GM10266 (cell line): ENCODE measurements at regions not wholly inside any gene's neighbourhood (a gene's known extent, or its start where the extent isn't known, plus 50 kb on each side); places are given as distances from the start of the nearest gene placed in this dataset.

Experiments
- DNase-seq: peaks from one replicate; pipeline ENCODE4 v3.0.0; 2012; ENCODE audit errors: extremely low spot score
- CTCF ChIP-seq: IDR thresholded peaks from 2 replicates; pipeline ENCODE4 v1.5.1; 2012; ENCODE audit warnings: mild to moderate bottlenecking, low read depth; ENCODE audit not compliant: control insufficient read depth, insufficient read depth; ENCODE audit errors: missing control alignments

- TF ChIP-seq CTCF = no peak
- DNase-seq = no peak
Observed at GRCh38 chr3:110074095-110074494, 736.7 kb upstream of the DPPA4 start.

- no peak for TF ChIP-seq CTCF
- no peak for DNase-seq
Observed at GRCh38 chr3:110077093-110077492, 739.7 kb upstream of the DPPA4 start.

GRCh38 chr3:110093411-110093810 lies 756.1 kb upstream of the DPPA4 start:
- TF ChIP-seq CTCF = no peak
- DNase-seq = no peak

DNA sequence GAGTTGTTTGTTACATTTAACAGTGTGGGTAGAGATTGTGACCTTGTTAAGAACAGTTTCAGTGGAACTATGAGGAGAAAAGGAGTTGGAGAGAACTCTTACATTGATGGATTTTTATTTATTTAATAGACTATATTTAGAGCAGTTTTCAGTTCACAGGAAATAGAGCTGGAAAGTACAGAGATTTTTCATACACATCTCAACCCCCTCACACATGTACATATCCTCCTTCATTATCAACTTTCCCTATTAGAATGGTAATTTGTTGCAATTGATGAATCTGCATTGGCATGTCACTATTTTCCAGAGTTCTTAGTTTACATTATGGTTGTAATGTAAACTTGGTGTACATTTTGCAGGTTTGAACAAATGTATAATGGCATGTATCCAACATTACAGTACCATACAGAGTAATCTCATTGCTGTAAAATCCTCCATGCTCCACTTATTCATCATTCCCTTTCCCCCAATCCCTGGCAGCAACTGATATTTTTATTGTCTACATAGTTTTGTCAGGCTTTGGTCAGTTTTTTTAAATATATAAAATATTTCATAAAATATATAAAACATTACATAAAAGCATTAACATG lies 756.6 kb upstream of the DPPA4 start:
- DNase-seq = no peak
- TF ChIP-seq CTCF = no peak

DNA sequence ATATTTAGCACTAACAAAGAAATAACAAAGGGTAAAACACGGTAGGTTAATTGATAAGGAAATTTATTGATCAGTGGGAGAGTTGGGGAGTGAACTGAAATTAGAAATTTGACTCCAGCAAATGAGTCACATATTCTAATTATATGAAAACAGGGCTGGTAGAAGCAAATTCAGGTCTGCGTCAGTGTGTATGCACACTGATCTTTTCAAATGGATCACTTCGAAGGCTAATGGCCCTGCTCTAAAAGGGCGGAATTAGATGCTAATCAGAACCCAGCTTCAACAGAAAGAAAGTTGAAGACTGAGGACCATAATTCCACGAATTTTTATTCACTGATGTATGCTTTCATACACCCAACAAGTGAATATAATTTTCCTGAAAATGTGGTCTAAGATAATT lies 762.4 kb upstream of the DPPA4 start:
- no peak for TF ChIP-seq CTCF
- DNase-seq = no peak

DNA sequence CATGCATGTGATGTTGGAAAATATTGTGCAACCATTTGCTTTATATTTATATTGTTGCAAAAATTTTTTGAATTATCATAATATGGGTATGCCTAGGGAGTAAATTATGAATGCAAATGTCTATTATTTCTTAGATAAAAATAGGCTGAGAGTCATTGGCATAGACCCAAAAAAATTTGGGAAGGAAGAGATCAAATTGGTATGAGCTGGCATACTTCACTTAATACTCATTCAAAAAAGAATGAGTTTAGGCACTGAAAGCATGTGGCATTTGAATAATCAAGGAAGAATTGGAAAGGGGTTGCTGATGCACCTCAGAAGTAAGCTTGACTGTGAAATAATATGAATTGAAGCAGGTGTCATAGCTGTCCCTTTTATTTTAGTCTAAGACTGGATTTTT lies 764.0 kb upstream of the DPPA4 start:
- DNase-seq = no peak

GRCh38 chr3:110106805-110107204 lies 769.5 kb upstream of the DPPA4 start:
- no peak for DNase-seq
- TF ChIP-seq CTCF = no peak

More for the DNA sequence above, 764.0 kb upstream of the DPPA4 start:
- TF ChIP-seq CTCF = no peak
